T-cell (primary cell): ENCODE measurements at regions not wholly inside any gene's neighbourhood (a gene's known extent, or its start where the extent isn't known, plus 50 kb on each side); places are given as distances from the start of the nearest gene placed in this dataset.

Experiments
- ATAC-seq, 4 experiments: fragments of 200-7000 bp in 3 of 4; fragments of 150-1000 bp in 1 of 4; cut with Tn5 transposase; replicated peaks in 1 of 4; 1 replicate in 3 of 4; 2 replicates in 1 of 4; pipeline ENCODE4 v1.10.0; 2021; ENCODE audit warnings: moderate library complexity in 3 of 4, mild to moderate bottlenecking in 2 of 4, moderate number of reproducible peaks in 1 of 4
- CTCF ChIA-PET, 2 donors: fragments of 300-600 bp; sonication (Branson Sonifier 250); formaldehyde crosslinking; loops; one replicate each; lab custom pipeline; 2022; ENCODE audit warnings: antibody characterized with exemption in 2 of 2; lab: Charles Lee
- POLR2A ChIA-PET, 2 donors: fragments of 300-600 bp; sonication (Branson Sonifier 250); formaldehyde crosslinking; loops; one replicate each; lab custom pipeline; 2022; ENCODE audit warnings: antibody characterized with exemption in 2 of 2; lab: Charles Lee
- DNase-seq, 35 experiments: peaks; one replicate each; pipeline versions ENCODE4 v3.0.0 to v3.0.0-alpha.2; 2013 to 2023
- H3K27ac ChIP-seq: one replicate; pipeline ENCODE4 v1.5.1; 2013; ENCODE audit warnings: low read length
- H3K27me3 ChIP-seq, 2 experiments: replicated peaks in 1 of 2; 1 replicate in 1 of 2; 2 replicates in 1 of 2; pipeline versions ENCODE4 v1.6.1 to v1.7.0; 2013; ENCODE audit warnings: low read length in 1 of 2, mixed read lengths in 1 of 2; ENCODE audit not compliant: control insufficient read depth in 2 of 2, insufficient read depth in 2 of 2; ENCODE audit errors: extremely low read depth in 1 of 2
- H3K36me3 ChIP-seq, 2 donors: 1 replicate in 1 of 2; 2 replicates in 1 of 2; pipeline versions ENCODE4 v1.6.1 to v1.7.0; 2013; ENCODE audit warnings: low read length in 1 of 2; ENCODE audit not compliant: control insufficient read depth in 2 of 2, insufficient read depth in 1 of 2; ENCODE audit errors: extremely low read depth in 1 of 2
- H3K4me1 ChIP-seq, 2 experiments: 1 replicate in 1 of 2; 2 replicates in 1 of 2; pipeline versions ENCODE4 v1.6.1 to v1.7.0; 2013; ENCODE audit warnings: low read length in 2 of 2, mixed read lengths in 1 of 2; ENCODE audit not compliant: insufficient read depth in 2 of 2, control insufficient read depth in 1 of 2; ENCODE audit errors: extremely low read depth in 1 of 2
- H3K4me3 ChIP-seq, 2 donors: 1 replicate in 1 of 2; 2 replicates in 1 of 2; pipeline versions ENCODE4 v1.5.1 to v1.7.0; 2013; ENCODE audit warnings: mild to moderate bottlenecking in 2 of 2, low read length in 1 of 2, moderate library complexity in 1 of 2; ENCODE audit not compliant: control insufficient read depth in 1 of 2; ENCODE audit errors: extremely low read depth in 1 of 2
- H3K9me3 ChIP-seq: 2 replicates; pipeline ENCODE4 v1.7.0; 2013
- H3K27ac Mint-ChIP-seq, 2 donors: one replicate each; pipeline ENCODE4 v1.8.0; 2020 to 2021; ENCODE audit warnings: mild to moderate bottlenecking in 2 of 2, mixed read lengths in 2 of 2
- H3K27me3 Mint-ChIP-seq, 2 donors: one replicate each; pipeline ENCODE4 v1.8.0; 2021 to 2022; ENCODE audit warnings: mixed read lengths in 2 of 2
- H3K36me3 Mint-ChIP-seq: one replicate; pipeline ENCODE4 v1.8.0; 2021; ENCODE audit warnings: mixed read lengths
- H3K4me1 Mint-ChIP-seq, 3 donors: one replicate each; pipeline ENCODE4 v1.8.0; 2020 to 2022; ENCODE audit warnings: mixed read lengths in 3 of 3, mild to moderate bottlenecking in 1 of 3
- H3K4me3 Mint-ChIP-seq, 3 donors: one replicate each; pipeline ENCODE4 v1.8.0; 2020 to 2022; ENCODE audit warnings: mild to moderate bottlenecking in 3 of 3, mixed read lengths in 3 of 3, moderate library complexity in 3 of 3
- H3K9me3 Mint-ChIP-seq, 3 donors: one replicate each; pipeline ENCODE4 v1.8.0; 2020 to 2022; ENCODE audit warnings: mixed read lengths in 3 of 3
- WGBS: methylation state at CpG from one replicate; pipeline ENCODE4 v1.1.5; 2013; ENCODE audit warnings: missing lambda C conversion rate; ENCODE audit not compliant: insufficient coverage; 5-methylcytosine and 5-hydroxymethylcytosine counted together

- H3K4me3 Mint-ChIP-seq, result no peak overlapping the region
- Histone ChIP-seq H3K36me3 (no peaks in the 10 kb centered on the region), H3K4me3 (no peak overlapping the region), H3K4me1 (no peaks in the 10 kb centered on the region), H3K9me3 (no peaks in the 10 kb centered on the region), H3K27me3 (no peaks in the 10 kb centered on the region), H3K27ac (no peak overlapping the region)
- no peaks in the 10 kb centered on the region for H3K36me3 Mint-ChIP-seq
- POLR2A ChIA-PET, result no interaction called here
- ATAC-seq (no peak), DNase-seq (no peak)
- H3K27me3 Mint-ChIP-seq, result peaks cover 6 to 7% of the 10 kb centered on the region in 2 donors
- no peak overlapping the region for H3K27ac Mint-ChIP-seq
- WGBS, result no CpG with 5 or more reads among the region's 1 CpG
- H3K9me3 Mint-ChIP-seq, result no peaks in the 10 kb centered on the region
- H3K4me1 Mint-ChIP-seq, result no peaks in the 10 kb centered on the region
- CTCF ChIA-PET, result no interaction called here
Measured at GRCh38 chr11:57085611-57086010, 96.1 kb upstream of the LRRC55 start.

GRCh38 chr11:57087991-57088390 lies 93.8 kb upstream of the LRRC55 start:
- ChIA-PET CTCF (no interaction called here), POLR2A (no interaction called here)
- Mint-ChIP-seq H3K9me3 (no peaks in the 10 kb centered on the region), H3K27ac (no peak overlapping the region), H3K27me3 (peaks cover 5 to 7% of the 10 kb centered on the region in 2 donors), H3K4me1 (no peaks in the 10 kb centered on the region), H3K36me3 (no peaks in the 10 kb centered on the region), H3K4me3 (no peak overlapping the region)
- ATAC-seq, result no peak
- 67% methylated on average over 1 of the region's 1 CpG for WGBS
- H3K27ac ChIP-seq, result no peak overlapping the region
- no peak for DNase-seq
- H3K4me1 ChIP-seq, result no peaks in the 10 kb centered on the region
- no peaks in the 10 kb centered on the region for H3K27me3 ChIP-seq
- H3K36me3 ChIP-seq, result no peaks in the 10 kb centered on the region
- no peaks in the 10 kb centered on the region for H3K9me3 ChIP-seq
- no peak overlapping the region for H3K4me3 ChIP-seq

GRCh38 chr11:57092028-57092698 lies 89.6 kb upstream of the LRRC55 start:
- Histone ChIP-seq H3K4me1 (no peaks in the 10 kb centered on the region), H3K27me3 (no peaks in the 10 kb centered on the region), H3K36me3 (no peaks in the 10 kb centered on the region), H3K4me3 (no peak overlapping the region), H3K9me3 (no peaks in the 10 kb centered on the region), H3K27ac (no peak overlapping the region)
- no peaks in the 10 kb centered on the region for H3K36me3 Mint-ChIP-seq
- 76% methylated on average over 8 of the region's 9 CpGs for WGBS
- no peak for ATAC-seq
- peaks cover 7 to 8% of the 10 kb centered on the region in 2 donors for H3K27me3 Mint-ChIP-seq
- H3K4me3 Mint-ChIP-seq, result no peak overlapping the region
- ChIA-PET CTCF (no interaction called here), POLR2A (no interaction called here)
- no peak for DNase-seq
- H3K9me3 Mint-ChIP-seq, result no peaks in the 10 kb centered on the region
- H3K27ac Mint-ChIP-seq, result no peak overlapping the region
- H3K4me1 Mint-ChIP-seq, result no peaks in the 10 kb centered on the region

DNA sequence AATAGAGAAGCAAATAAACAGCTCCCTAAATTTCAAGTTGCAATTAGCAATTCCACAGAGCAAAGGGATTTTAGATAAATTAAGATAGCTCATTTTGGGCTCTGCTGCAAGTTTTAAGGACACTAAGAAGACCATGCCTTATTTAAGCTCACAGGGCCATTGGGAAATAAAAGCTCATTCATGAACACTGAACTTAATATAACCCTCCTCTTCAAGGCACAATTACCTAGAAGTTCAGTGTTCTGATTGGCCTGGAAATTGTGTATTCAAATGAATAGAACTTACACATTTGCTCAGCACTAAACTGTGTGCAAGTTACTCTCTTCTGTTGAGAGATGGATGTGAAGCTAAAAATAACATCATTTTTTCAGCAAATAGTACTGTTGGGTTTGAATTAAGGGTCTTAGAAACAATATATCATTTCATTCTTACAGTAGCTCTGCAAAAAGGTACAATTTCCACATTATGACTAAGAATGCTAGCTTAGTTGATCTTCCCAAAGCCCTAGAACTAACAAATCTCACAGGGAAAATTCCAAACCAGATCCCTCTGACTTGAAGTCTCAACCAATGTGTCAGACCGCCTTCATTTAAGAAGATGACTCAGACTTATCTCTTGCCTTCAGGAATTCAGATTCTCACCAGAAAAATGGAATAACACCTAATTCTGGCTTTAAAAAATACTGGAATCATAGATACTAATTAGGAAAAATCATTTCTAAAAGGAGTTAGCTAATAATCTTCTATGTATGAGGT lies 87.4 kb upstream of the LRRC55 start:
- Histone ChIP-seq H3K9me3 (no peaks in the 10 kb centered on the region), H3K27me3 (no peaks in the 10 kb centered on the region), H3K4me1 (no peaks in the 10 kb centered on the region), H3K36me3 (no peaks in the 10 kb centered on the region), H3K4me3 (no peak overlapping the region), H3K27ac (no peak overlapping the region)
- Mint-ChIP-seq H3K27ac (no peak overlapping the region), H3K9me3 (no peaks in the 10 kb centered on the region), H3K36me3 (no peaks in the 10 kb centered on the region), H3K4me1 (no peaks in the 10 kb centered on the region), H3K4me3 (no peak overlapping the region), H3K27me3 (peaks cover 7 to 11% of the 10 kb centered on the region in 2 donors)
- ChIA-PET CTCF (no interaction called here), POLR2A (no interaction called here)
- 100% methylated on average over 1 of the region's 1 CpG for WGBS
- no peak for DNase-seq
- ATAC-seq, result no peak

DNA sequence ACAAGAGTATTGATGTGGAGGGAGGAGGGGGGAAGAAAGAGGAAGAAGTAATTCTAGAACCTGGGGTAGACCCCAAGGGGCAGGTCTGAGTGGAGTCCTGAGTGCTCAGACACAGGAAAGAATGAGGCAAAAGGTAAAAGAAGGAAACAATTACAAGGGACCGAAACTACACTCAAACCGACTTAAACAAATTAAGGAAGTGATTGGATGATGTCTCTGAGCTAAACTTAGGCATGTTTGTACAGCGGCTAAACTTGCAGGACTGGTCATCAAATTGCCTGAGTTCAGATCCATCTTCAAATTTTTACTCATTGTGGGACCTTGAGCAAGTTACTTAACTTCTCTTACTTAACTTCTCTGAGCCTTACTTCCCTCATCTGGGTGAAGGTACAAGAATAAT lies 86.3 kb upstream of the LRRC55 start:
- Histone ChIP-seq H3K4me1 (no peaks in the 10 kb centered on the region), H3K27me3 (no peaks in the 10 kb centered on the region), H3K36me3 (no peaks in the 10 kb centered on the region), H3K27ac (no peak overlapping the region), H3K9me3 (no peaks in the 10 kb centered on the region), H3K4me3 (no peak overlapping the region)
- ChIA-PET CTCF (no interaction called here), POLR2A (no interaction called here)
- no peak for DNase-seq
- Mint-ChIP-seq H3K9me3 (no peaks in the 10 kb centered on the region), H3K4me1 (no peaks in the 10 kb centered on the region), H3K27ac (no peak overlapping the region), H3K36me3 (no peaks in the 10 kb centered on the region), H3K27me3 (peaks cover 7 to 11% of the 10 kb centered on the region in 2 donors), H3K4me3 (no peak overlapping the region)
- ATAC-seq, result no peak
- WGBS, result no CpG with 5 or more reads among the region's 3 CpGs

GRCh38 chr11:57095896-57096295 lies 85.9 kb upstream of the LRRC55 start:
- H3K27ac Mint-ChIP-seq, result no peak overlapping the region
- Histone ChIP-seq H3K4me1 (no peaks in the 10 kb centered on the region), H3K27ac (no peak overlapping the region), H3K36me3 (no peaks in the 10 kb centered on the region), H3K27me3 (no peaks in the 10 kb centered on the region), H3K4me3 (no peak overlapping the region), H3K9me3 (no peaks in the 10 kb centered on the region)
- no peaks in the 10 kb centered on the region for H3K9me3 Mint-ChIP-seq
- ATAC-seq (no peak), DNase-seq (no peak)
- H3K36me3 Mint-ChIP-seq, result no peaks in the 10 kb centered on the region
- POLR2A ChIA-PET, result no interaction called here
- CTCF ChIA-PET, result interaction anchor here in 1 of 2 donors (0.6 kb wide), 1 partner anchor 1006 kb away, joined by 3 read pairs; no protein-coding TSS in a partner anchor
- H3K4me3 Mint-ChIP-seq, result no peak overlapping the region
- no CpG with 5 or more reads among the region's 3 CpGs for WGBS
- H3K4me1 Mint-ChIP-seq, result no peaks in the 10 kb centered on the region
- peaks cover 7 to 11% of the 10 kb centered on the region in 2 donors for H3K27me3 Mint-ChIP-seq
